Inflammatory macrophage (primary cell): ENCODE measurements at regions not wholly inside any gene's neighbourhood (a gene's known extent, or its start where the extent isn't known, plus 50 kb on each side); places are given as distances from the start of the nearest gene placed in this dataset.

Experiments
- DNase-seq, 2 donors: peaks; one replicate each; pipeline ENCODE4 v3.0.0-alpha.2; 2020 to 2022

GRCh38 chr18:64982414-64983055 lies 768.3 kb upstream of the CDH7 start:
- no peak for DNase-seq

GRCh38 chr18:64981915-64982314 lies 768.9 kb upstream of the CDH7 start:
- DNase-seq = no peak

- DNase-seq = no peak
These were observed 771.0 kb upstream of the CDH7 start for GRCh38 chr18:64979791-64980190.

GRCh38 chr18:64974391-64975125 lies 776.3 kb upstream of the CDH7 start:
- DNase-seq = no peak

- no peak for DNase-seq
These were observed 778.3 kb upstream of the CDH7 start for GRCh38 chr18:64972545-64972944.

- no peak for DNase-seq
These were observed 784.1 kb upstream of the CDH7 start for GRCh38 chr18:64966667-64967066.

GRCh38 chr18:64956465-64956864 lies 794.3 kb upstream of the CDH7 start:
- no peak for DNase-seq

GRCh38 chr18:64949885-64950284 lies 800.9 kb upstream of the CDH7 start:
- DNase-seq = no peak

GRCh38 chr18:64936671-64937070 lies 787.8 kb upstream of the LINC00305 start:
- no peak for DNase-seq

GRCh38 chr18:64929036-64929435 lies 780.1 kb upstream of the LINC00305 start:
- DNase-seq = no peak

GRCh38 chr18:64919971-64920570 lies 771.2 kb upstream of the LINC00305 start:
- DNase-seq = no peak

GRCh38 chr18:64918851-64919250 lies 770.0 kb upstream of the LINC00305 start:
- DNase-seq = no peak

GRCh38 chr18:64893349-64893748 lies 744.5 kb upstream of the LINC00305 start:
- DNase-seq = no peak

- DNase-seq = no peak
These were observed 740.1 kb upstream of the LINC00305 start for GRCh38 chr18:64888956-64889355.

- no peak for DNase-seq
These were observed 738.1 kb upstream of the LINC00305 start for GRCh38 chr18:64886995-64887394.

GRCh38 chr18:64882896-64883295 lies 734.0 kb upstream of the LINC00305 start:
- DNase-seq = no peak

GRCh38 chr18:64876833-64877232 lies 727.9 kb upstream of the LINC00305 start:
- DNase-seq = no peak

- no peak for DNase-seq
These were observed 724.0 kb upstream of the LINC00305 start for GRCh38 chr18:64872710-64873458.

GRCh38 chr18:64854112-64854511 lies 705.2 kb upstream of the LINC00305 start:
- no peak for DNase-seq

GRCh38 chr18:64852281-64852680 lies 703.4 kb upstream of the LINC00305 start:
- DNase-seq = no peak

GRCh38 chr18:64851726-64852125 lies 702.8 kb upstream of the LINC00305 start:
- no peak for DNase-seq

- DNase-seq = no peak
These were observed 701.9 kb upstream of the LINC00305 start for GRCh38 chr18:64850791-64851190.
